ENCODE measurements at regions not wholly inside any gene's neighbourhood (a gene's known extent, or its start where the extent isn't known, plus 50 kb on each side); places are given as distances from the start of the nearest gene placed in this dataset.

DNA sequence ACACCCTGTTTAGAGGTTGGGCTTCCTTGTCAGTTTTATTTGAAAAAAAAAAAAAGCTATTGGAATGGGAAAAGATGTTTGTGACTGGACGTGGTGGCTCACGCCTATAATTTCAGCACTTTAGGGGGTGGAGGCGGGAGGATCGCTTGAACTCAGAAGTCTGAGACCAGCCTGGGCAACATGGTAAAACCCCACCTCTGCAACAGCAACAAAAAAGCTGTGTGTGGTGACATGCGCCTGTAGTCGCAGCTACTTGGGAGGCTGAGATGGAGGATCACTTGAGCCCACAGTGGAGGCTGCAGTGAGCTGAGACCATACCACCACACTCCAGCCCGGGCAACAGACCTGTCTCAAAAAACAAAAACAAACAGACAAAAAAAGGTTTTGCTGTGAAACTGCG, 66.1 kb upstream of the SIAH1 start:
- Histone ChIP-seq H3K27me3 (replicated peaks; ENCODE audit: control insufficient read depth, insufficient read depth, low read length) (peaks cover 8% of the 10 kb centered on the region), H3K36me3 (ENCODE audit: control insufficient read depth, insufficient read depth, low read length, severe bottlenecking) (no peaks in the 10 kb centered on the region), H3K4me1 (ENCODE audit: control insufficient read depth, insufficient read depth, low read length) (peaks cover 8% of the 10 kb centered on the region), H3K9ac (ENCODE audit: low read length) (no peak overlapping the region), H3K9me3 (ENCODE audit: control insufficient read depth, low read length) (no peaks in the 10 kb centered on the region), H3K4me3 (ENCODE audit: low read length) (no peak overlapping the region)
- DNase-seq (ENCODE audit: low read depth), result no peak

DNA sequence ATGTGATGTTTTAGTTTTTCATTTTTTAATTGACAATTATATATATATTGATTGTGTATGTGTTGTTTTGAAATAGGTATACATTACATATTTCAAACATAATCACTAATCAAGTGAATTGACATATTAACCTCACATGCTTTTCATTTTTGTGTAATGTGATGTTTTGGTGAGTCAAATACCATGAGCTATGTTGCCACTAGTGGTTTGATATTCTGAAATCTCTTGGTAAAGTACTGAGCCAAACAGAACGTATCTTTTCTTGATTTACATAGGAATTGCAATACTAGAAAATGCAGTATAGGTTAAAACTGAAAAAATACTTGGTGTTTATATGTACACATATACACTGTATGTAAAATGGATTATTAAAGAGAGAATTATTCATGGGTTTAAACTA, 65.2 kb upstream of the SIAH1 start:
- peaks cover 8% of the 10 kb centered on the region for H3K4me1 ChIP-seq (ENCODE audit: control insufficient read depth, insufficient read depth, low read length)

DNA sequence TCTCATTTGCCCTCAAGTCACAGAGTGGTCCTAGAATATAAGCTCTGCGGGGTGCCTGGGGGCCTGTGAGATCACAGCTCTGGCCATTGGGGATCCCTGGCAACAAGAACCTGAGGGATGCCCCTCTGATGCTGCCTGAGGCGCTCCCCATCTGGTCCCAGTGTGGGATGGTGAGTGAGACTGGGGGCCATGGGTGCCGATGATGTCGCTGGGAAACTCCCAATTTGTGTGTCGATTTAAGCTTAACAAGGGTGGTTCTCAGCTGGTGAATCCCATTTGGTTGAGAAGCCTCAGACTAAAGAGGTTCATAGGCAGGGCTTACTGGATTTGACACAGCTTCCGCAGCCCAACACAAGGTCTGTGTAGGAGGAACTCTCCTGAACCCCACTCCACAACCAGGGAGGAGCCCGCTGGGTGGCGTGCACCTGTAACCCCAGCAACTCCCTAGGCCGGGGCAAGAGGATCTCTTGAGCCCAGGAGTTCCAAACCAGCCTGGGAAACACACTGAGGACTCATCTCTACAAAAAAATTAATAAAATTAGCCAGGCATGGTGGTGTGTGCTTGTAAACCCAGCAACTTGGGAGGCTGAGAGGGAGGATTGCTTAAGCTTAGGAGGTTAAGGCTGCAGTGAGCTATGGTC, 63.7 kb upstream of the SIAH1 start:
- Histone ChIP-seq H3K9ac (ENCODE audit: low read length) (no peak overlapping the region), H3K9me3 (ENCODE audit: control insufficient read depth, low read length) (no peaks in the 10 kb centered on the region), H3K27me3 (replicated peaks; ENCODE audit: control insufficient read depth, insufficient read depth, low read length) (no peaks in the 10 kb centered on the region), H3K36me3 (ENCODE audit: control insufficient read depth, insufficient read depth, low read length, severe bottlenecking) (no peaks in the 10 kb centered on the region), H3K4me3 (ENCODE audit: low read length) (no peak overlapping the region), H3K4me1 (ENCODE audit: control insufficient read depth, insufficient read depth, low read length) (peaks cover 19% of the 10 kb centered on the region)
- DNase-seq (ENCODE audit: low read depth), result no peak

More for the DNA sequence above, 65.2 kb upstream of the SIAH1 start:
- peak; percentile 29 for DNase-seq (ENCODE audit: low read depth)
- peaks cover 3% of the 10 kb centered on the region for H3K27me3 ChIP-seq (replicated peaks; ENCODE audit: control insufficient read depth, insufficient read depth, low read length)
- H3K4me3 ChIP-seq (ENCODE audit: low read length), result no peak overlapping the region
- no peaks in the 10 kb centered on the region for H3K9me3 ChIP-seq (ENCODE audit: control insufficient read depth, low read length)
- H3K9ac ChIP-seq (ENCODE audit: low read length), result no peak overlapping the region
- H3K36me3 ChIP-seq (ENCODE audit: control insufficient read depth, insufficient read depth, low read length, severe bottlenecking), result no peaks in the 10 kb centered on the region

DNA sequence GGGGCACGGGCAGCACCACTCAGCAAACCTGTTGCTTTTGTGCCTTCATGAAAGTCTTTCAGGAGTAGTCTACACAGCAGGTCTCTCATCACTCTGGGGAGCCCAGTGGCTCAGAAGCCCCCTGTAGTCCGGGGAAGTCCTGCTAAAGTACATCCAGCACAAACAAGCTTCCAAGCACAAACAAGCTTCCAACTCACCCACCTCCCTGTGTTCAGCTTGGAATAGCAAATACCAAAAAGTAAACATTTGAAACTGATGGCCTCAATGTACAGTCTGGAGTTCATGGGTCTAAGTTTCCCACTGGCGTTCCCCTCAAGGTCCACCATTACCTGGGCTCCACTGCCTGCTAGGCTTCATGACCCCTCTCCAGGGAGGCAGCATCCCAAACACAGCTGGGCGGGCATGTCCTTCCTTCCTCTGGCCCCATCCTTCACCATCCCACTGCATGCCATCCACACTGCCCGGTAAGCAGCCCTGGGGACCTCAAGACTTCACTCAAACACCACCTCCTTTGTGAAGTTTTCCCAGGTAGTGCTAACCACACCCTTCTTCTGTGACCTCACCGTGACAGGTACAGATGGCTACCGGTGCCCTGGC, 62.8 kb upstream of the SIAH1 start:
- H3K27me3 ChIP-seq (replicated peaks; ENCODE audit: control insufficient read depth, insufficient read depth, low read length), result no peaks in the 10 kb centered on the region
- H3K4me1 ChIP-seq (ENCODE audit: control insufficient read depth, insufficient read depth, low read length), result peaks cover 19% of the 10 kb centered on the region
- no peak overlapping the region for H3K4me3 ChIP-seq (ENCODE audit: low read length)
- no peaks in the 10 kb centered on the region for H3K9me3 ChIP-seq (ENCODE audit: control insufficient read depth, low read length)
- H3K9ac ChIP-seq (ENCODE audit: low read length), result no peak overlapping the region
- no peak for DNase-seq (ENCODE audit: low read depth)
- H3K36me3 ChIP-seq (ENCODE audit: control insufficient read depth, insufficient read depth, low read length, severe bottlenecking), result no peaks in the 10 kb centered on the region

DNA sequence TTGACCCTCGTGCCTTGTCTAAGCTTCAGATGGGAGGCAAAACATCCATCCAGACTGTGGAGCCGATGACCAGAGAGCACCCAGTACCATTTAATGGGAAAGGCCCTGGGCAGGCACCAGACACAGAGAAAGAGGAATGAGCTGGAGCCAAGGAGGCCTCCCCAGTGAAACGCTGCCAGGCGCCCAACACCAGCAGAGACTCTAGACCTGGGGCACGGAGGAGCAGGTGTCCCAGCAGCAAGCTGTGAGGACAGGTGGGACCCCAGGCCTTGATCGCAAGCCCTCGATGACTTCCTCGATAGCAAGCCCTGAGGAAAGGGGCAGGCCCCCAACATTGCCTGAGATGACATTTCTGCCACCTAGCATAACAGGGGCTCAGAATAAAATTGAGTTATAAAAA, 62.2 kb upstream of the SIAH1 start:
- Histone ChIP-seq H3K4me3 (ENCODE audit: low read length) (no peak overlapping the region), H3K4me1 (ENCODE audit: control insufficient read depth, insufficient read depth, low read length) (peaks cover 19% of the 10 kb centered on the region), H3K9me3 (ENCODE audit: control insufficient read depth, low read length) (no peaks in the 10 kb centered on the region), H3K27me3 (replicated peaks; ENCODE audit: control insufficient read depth, insufficient read depth, low read length) (no peaks in the 10 kb centered on the region), H3K36me3 (ENCODE audit: control insufficient read depth, insufficient read depth, low read length, severe bottlenecking) (no peaks in the 10 kb centered on the region), H3K9ac (ENCODE audit: low read length) (no peak overlapping the region)
- DNase-seq (ENCODE audit: low read depth), result no peak

DNA sequence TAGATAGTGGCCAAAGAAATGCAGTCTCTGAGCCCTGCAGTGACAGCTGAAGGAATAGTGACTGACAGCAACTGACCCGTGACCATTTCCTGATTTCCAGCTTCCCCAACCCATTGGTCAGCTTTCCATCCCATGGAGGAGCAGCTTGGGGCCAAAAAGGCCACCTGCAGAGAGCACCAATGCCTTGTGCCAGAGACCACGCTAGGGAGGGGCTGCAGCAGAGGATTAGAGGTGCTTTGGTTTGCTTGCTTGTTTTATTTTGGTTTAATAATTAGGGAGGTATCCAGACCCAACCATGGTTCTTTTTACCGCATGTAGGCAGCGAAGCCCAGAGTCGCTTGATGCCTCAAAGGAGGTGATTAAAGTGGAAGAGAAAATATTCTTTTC, 61.3 kb upstream of the SIAH1 start:
- Histone ChIP-seq H3K27me3 (replicated peaks; ENCODE audit: control insufficient read depth, insufficient read depth, low read length) (no peaks in the 10 kb centered on the region), H3K36me3 (ENCODE audit: control insufficient read depth, insufficient read depth, low read length, severe bottlenecking) (no peaks in the 10 kb centered on the region), H3K9ac (ENCODE audit: low read length) (no peak overlapping the region), H3K9me3 (ENCODE audit: control insufficient read depth, low read length) (no peaks in the 10 kb centered on the region), H3K4me1 (ENCODE audit: control insufficient read depth, insufficient read depth, low read length) (peaks cover 19% of the 10 kb centered on the region), H3K4me3 (ENCODE audit: low read length) (no peak overlapping the region)
- DNase-seq (ENCODE audit: low read depth), result no peak

DNA sequence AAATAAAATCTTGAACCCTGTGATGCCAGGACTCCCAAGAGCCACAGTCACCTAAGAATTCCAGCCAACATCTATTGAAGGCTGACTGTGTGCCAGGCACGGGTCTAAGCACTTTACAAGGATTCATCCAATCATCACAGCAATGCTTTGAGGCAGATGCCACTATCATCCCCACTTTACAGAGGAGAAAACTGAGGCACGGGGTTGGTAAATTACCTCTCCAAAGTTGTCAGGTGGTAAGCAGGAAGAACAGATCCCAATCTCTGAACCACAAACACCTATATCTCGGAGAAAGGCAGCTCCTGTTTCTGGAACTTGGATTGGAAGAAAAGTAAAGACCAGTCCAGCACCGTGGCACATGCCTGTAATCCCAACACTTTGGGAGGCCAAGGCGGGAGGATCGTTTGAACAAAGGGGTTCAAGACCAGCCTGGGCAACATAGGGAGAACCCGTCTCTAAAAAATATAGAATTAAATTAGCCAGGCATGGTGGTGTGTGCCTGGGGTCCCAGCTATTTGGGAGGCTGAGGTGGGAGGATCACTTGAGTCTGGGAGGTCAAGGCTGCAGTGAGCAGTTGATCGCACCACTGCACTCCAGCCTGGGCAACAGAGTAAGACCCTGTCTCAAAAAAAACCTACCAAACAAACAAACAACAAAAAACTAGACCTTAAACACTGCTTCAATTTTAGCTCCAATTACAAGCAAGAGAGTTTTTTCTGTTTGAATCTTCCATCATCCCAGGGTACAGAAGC, 60.7 kb upstream of the SIAH1 start:
- Histone ChIP-seq H3K9ac (ENCODE audit: low read length) (peak overlapping the region; percentile 84), H3K9me3 (ENCODE audit: control insufficient read depth, low read length) (no peaks in the 10 kb centered on the region), H3K27me3 (replicated peaks; ENCODE audit: control insufficient read depth, insufficient read depth, low read length) (no peaks in the 10 kb centered on the region), H3K36me3 (ENCODE audit: control insufficient read depth, insufficient read depth, low read length, severe bottlenecking) (no peaks in the 10 kb centered on the region), H3K4me1 (ENCODE audit: control insufficient read depth, insufficient read depth, low read length) (peaks cover 19% of the 10 kb centered on the region), H3K4me3 (ENCODE audit: low read length) (no peak overlapping the region)
- no peak for DNase-seq (ENCODE audit: low read depth)

DNA sequence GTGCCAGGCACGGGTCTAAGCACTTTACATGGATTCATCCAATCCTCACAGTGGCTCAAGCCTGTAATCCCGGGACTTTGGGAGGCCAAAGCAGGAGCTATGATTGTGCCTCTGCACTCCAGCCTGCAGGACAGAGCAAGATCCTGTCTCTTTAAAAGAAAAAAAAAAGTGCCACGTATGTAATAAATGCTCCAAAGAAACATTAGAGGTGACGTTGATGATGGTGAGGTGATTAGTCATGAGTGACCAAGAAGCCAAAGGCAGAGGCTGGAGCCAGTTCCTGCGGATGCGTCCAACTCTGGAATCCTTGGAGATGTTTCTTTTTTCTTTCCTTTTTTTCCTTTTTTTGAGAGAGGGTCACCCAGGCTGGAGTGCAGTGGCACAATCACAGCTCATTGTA, 59.4 kb upstream of the SIAH1 start:
- no peaks in the 10 kb centered on the region for H3K9me3 ChIP-seq (ENCODE audit: control insufficient read depth, low read length)
- peak; percentile 48 for DNase-seq (ENCODE audit: low read depth)
- no peaks in the 10 kb centered on the region for H3K27me3 ChIP-seq (replicated peaks; ENCODE audit: control insufficient read depth, insufficient read depth, low read length)
- H3K9ac ChIP-seq (ENCODE audit: low read length), result peak overlapping the region; percentile 84
- H3K4me1 ChIP-seq (ENCODE audit: control insufficient read depth, insufficient read depth, low read length), result peaks cover 11% of the 10 kb centered on the region
- peak overlapping the region; percentile 50 for H3K4me3 ChIP-seq (ENCODE audit: low read length)
- H3K36me3 ChIP-seq (ENCODE audit: control insufficient read depth, insufficient read depth, low read length, severe bottlenecking), result no peaks in the 10 kb centered on the region

DNA sequence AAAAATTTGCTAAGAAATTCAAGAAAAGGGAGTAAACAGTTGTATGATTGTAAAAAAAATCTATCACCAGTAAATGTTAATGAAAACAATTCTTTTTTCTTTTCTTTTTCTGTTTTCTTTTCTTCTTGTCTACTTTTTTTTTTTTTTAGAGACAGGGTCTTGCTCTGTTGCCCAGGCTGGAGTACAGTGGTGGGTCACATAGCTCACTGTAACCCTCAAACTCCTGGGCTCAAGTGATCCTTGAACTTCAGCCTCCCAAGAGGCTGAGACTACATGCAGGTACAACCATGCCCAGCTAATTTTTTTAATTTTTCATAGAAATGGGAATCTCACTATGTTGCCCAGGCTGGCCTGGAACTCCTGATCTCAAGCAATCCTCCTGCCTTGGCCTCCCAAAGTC, 57.2 kb upstream of the SIAH1 start:
- Histone ChIP-seq H3K9ac (ENCODE audit: low read length) (no peak overlapping the region), H3K27me3 (replicated peaks; ENCODE audit: control insufficient read depth, insufficient read depth, low read length) (peaks cover 3% of the 10 kb centered on the region), H3K36me3 (ENCODE audit: control insufficient read depth, insufficient read depth, low read length, severe bottlenecking) (no peaks in the 10 kb centered on the region), H3K9me3 (ENCODE audit: control insufficient read depth, low read length) (no peaks in the 10 kb centered on the region), H3K4me1 (ENCODE audit: control insufficient read depth, insufficient read depth, low read length) (peaks cover 11% of the 10 kb centered on the region), H3K4me3 (ENCODE audit: low read length) (no peak overlapping the region)
- no peak for DNase-seq (ENCODE audit: low read depth)

DNA sequence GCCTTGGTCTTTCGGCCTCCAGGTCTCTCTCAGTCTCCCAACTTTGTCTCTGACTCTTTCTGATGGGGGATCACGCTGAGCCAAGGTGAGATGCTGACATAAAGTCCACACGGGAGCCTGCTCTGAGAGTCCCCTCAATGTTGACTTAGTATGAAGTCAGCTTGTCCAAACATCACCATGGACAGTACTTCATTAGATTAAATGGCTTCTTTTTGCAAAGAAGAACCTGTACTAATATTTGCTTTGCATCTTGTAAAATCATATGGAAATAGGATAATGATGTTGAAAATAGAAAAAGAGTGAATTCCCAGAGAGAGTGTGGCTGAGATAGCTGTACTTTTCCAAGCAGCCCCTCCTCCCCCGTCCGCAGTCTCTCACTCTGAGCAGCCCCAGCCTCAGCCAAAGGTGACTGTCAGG, 56.7 kb upstream of the SIAH1 start:
- no peak overlapping the region for H3K9ac ChIP-seq (ENCODE audit: low read length)
- H3K9me3 ChIP-seq (ENCODE audit: control insufficient read depth, low read length), result no peaks in the 10 kb centered on the region
- H3K4me3 ChIP-seq (ENCODE audit: low read length), result no peak overlapping the region
- H3K4me1 ChIP-seq (ENCODE audit: control insufficient read depth, insufficient read depth, low read length), result peaks cover 11% of the 10 kb centered on the region
- H3K27me3 ChIP-seq (replicated peaks; ENCODE audit: control insufficient read depth, insufficient read depth, low read length), result peaks cover 6% of the 10 kb centered on the region
- no peaks in the 10 kb centered on the region for H3K36me3 ChIP-seq (ENCODE audit: control insufficient read depth, insufficient read depth, low read length, severe bottlenecking)
- no peak for DNase-seq (ENCODE audit: low read depth)

DNA sequence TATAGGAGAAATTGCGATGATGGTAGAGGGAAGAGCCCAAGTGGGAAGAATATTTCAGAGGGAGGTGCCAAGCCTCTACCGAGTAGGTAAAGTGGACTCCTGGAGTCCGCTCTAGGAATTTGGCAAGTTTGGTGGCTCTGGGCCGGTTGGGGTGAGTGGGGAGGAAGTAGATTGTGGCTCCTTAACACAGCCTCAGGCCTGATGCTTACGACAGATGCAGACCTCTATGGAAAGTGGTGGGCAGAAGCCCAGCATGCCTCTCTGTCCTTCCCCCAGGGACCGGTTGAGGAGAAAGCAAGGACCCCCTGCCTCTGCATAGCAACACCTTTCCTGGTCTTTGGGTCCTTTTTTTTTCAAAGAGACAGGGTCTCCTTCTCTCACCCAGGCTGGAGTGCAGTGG, 55.9 kb upstream of the SIAH1 start:
- Histone ChIP-seq H3K9me3 (ENCODE audit: control insufficient read depth, low read length) (no peaks in the 10 kb centered on the region), H3K36me3 (ENCODE audit: control insufficient read depth, insufficient read depth, low read length, severe bottlenecking) (no peaks in the 10 kb centered on the region), H3K4me1 (ENCODE audit: control insufficient read depth, insufficient read depth, low read length) (peaks cover 11% of the 10 kb centered on the region), H3K9ac (ENCODE audit: low read length) (no peak overlapping the region), H3K27me3 (replicated peaks; ENCODE audit: control insufficient read depth, insufficient read depth, low read length) (peaks cover 6% of the 10 kb centered on the region), H3K4me3 (ENCODE audit: low read length) (no peak overlapping the region)
- DNase-seq (ENCODE audit: low read depth), result no peak
